Upper lobe of right lung (tissue), 1 donor: ENCODE measurements at regions not wholly inside any gene's neighbourhood (a gene's known extent, or its start where the extent isn't known, plus 50 kb on each side); places are given as distances from the start of the nearest gene placed in this dataset.
A peak's percentile ranks its signal among the peaks of the same experiment; 100 is the strongest.

Experiments used
- ATAC-seq: fragments of 200-7000 bp; cut with Tn5 transposase; one replicate; pipeline ENCODE4 v1.9.1; 2020; ENCODE audit warnings: mild to moderate bottlenecking, moderate library complexity
- DNase-seq: peaks from one replicate; pipeline ENCODE4 v3.0.0-alpha.2; 2020
- H3K27ac ChIP-seq: fragments of 200-600 bp; one replicate; pipeline ENCODE4 v1.8.0; 2022
- H3K27me3 ChIP-seq: fragments of 200-600 bp; one replicate; pipeline ENCODE4 v1.8.0; 2022; ENCODE audit warnings: mild to moderate bottlenecking
- H3K36me3 ChIP-seq: fragments of 200-600 bp; one replicate; pipeline ENCODE4 v1.8.0; 2022
- H3K4me1 ChIP-seq: fragments of 200-600 bp; one replicate; pipeline ENCODE4 v1.8.0; 2022
- H3K4me3 ChIP-seq: fragments of 200-600 bp; one replicate; pipeline ENCODE4 v1.8.0; 2022; ENCODE audit warnings: mild to moderate bottlenecking
- H3K9me3 ChIP-seq: fragments of 200-600 bp; one replicate; pipeline ENCODE4 v1.8.0; 2022
- CTCF ChIP-seq: fragments of 200-600 bp; IDR thresholded peaks from one replicate; pipeline ENCODE4 v1.8.0; 2022; ENCODE audit warnings: antibody characterized with exemption
- intact Hi-C: fragments of 100-400 bp; cut with DNase I; formaldehyde crosslinking; loops from one replicate; pipeline ENCODE4 v1.11.0; 2022
- donor health status: DM: no; HTN: yes; CAD: no; lungs with severe emphysema.

DNA sequence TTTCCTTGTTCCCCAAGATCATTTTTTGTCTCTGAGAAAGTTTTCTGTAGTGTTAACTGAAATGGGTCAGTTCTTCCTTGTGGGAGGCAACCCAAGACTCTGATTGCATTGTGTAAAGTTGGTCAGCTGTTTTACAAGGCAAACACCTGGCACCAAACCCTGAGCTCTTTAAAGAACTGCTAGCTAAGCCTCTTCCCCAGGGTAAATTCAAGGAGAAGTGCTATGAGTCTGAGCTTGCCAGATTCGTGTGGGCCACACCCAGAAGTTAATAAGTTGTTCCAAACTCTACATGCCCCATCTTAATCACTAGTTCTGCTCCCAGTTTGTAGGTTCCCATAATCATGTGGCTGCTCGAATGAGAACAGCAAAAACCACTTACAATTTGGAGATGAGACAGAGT, 214.5 kb downstream of the BTG1 start:
- ATAC-seq: peak; percentile 95
- Histone ChIP-seq H3K36me3 (no peaks in the 10 kb centered on the region), H3K9me3 (no peaks in the 10 kb centered on the region), H3K27me3 (no peaks in the 10 kb centered on the region), H3K4me3 (no peak overlapping the region), H3K4me1 (peaks cover 4% of the 10 kb centered on the region), H3K27ac (no peak overlapping the region)
- no peak for DNase-seq
- intact Hi-C loops: no loop called here
- TF ChIP-seq CTCF: no peak

GRCh38 chr12:91928501-91928900, 217.1 kb downstream of the BTG1 start:
- Histone ChIP-seq H3K4me3 (no peak overlapping the region), H3K27me3 (no peaks in the 10 kb centered on the region), H3K9me3 (no peaks in the 10 kb centered on the region), H3K27ac (no peak overlapping the region), H3K36me3 (no peaks in the 10 kb centered on the region), H3K4me1 (peaks cover 4% of the 10 kb centered on the region)
- intact Hi-C loops: no loop called here
- no peak for DNase-seq
- TF ChIP-seq CTCF: no peak
- ATAC-seq: no peak

- no peak overlapping the region for H3K4me3 ChIP-seq
- intact Hi-C loops: no loop called here
- peaks cover 9% of the 10 kb centered on the region for H3K4me1 ChIP-seq
- TF ChIP-seq CTCF: no peak
- no peaks in the 10 kb centered on the region for H3K36me3 ChIP-seq
- DNase-seq (no peak), ATAC-seq (no peak)
- H3K9me3 ChIP-seq: no peaks in the 10 kb centered on the region
- H3K27ac ChIP-seq: no peak overlapping the region
- H3K27me3 ChIP-seq: no peaks in the 10 kb centered on the region
Measured at GRCh38 chr12:91926848-91927247, 218.8 kb downstream of the BTG1 start.

- ATAC-seq (no peak), DNase-seq (no peak)
- H3K36me3 ChIP-seq: no peaks in the 10 kb centered on the region
- no peak overlapping the region for H3K27ac ChIP-seq
- H3K9me3 ChIP-seq: no peaks in the 10 kb centered on the region
- intact Hi-C loops: no loop called here
- H3K27me3 ChIP-seq: no peaks in the 10 kb centered on the region
- no peak overlapping the region for H3K4me3 ChIP-seq
- no peak for TF ChIP-seq CTCF
- H3K4me1 ChIP-seq: peaks cover 9% of the 10 kb centered on the region
Measured at GRCh38 chr12:91924827-91925226, 220.8 kb downstream of the BTG1 start.

DNA sequence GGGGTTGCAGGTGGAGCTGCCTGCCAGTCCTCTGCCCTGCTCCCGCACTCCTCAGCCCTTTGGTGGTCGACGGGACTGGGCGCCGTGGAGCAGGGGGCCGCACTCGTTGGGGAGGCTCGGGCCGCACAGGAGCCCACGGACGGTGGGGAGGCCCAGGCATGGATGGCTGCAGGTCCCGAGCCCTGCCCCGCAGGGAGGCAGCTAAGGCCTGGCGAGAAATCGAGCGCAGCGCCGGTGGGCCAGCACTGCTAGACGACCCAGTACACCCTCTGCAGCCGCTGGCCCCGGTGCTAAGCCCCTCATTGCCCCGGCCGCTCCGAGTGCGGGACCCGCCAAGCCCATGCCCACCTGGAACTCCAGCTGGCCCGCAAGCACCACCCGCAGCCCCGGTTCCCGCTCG, 221.8 kb downstream of the BTG1 start:
- ATAC-seq (no peak), DNase-seq (no peak)
- TF ChIP-seq CTCF: no peak
- Histone ChIP-seq H3K27me3 (no peaks in the 10 kb centered on the region), H3K4me1 (peaks cover 9% of the 10 kb centered on the region), H3K27ac (no peak overlapping the region), H3K36me3 (no peaks in the 10 kb centered on the region), H3K9me3 (no peaks in the 10 kb centered on the region), H3K4me3 (no peak overlapping the region)
- intact Hi-C loops: no loop called here

DNA sequence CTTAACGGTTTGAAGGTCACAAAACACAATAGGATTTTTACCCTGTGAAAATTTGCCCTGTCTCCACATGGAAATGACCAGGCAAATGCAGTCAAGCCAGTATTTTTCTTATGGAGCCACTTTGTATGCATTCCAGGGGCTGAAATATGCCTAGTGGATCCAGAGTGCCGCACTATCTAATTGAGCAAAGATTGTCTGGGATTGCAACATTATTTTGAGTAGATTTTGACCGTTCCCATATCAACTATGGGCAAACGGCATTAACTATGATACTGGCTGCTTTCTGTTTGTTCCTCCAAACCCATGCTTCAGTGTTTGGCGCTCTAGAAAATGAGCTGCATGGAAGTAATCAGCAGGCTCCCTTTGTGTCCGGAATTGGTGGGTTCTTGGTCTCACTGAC, 223.0 kb downstream of the BTG1 start:
- no peak overlapping the region for H3K27ac ChIP-seq
- peaks cover 9% of the 10 kb centered on the region for H3K4me1 ChIP-seq
- intact Hi-C loops: no loop called here
- H3K36me3 ChIP-seq: no peaks in the 10 kb centered on the region
- ATAC-seq (peak; percentile 77), DNase-seq (no peak)
- H3K4me3 ChIP-seq: no peak overlapping the region
- TF ChIP-seq CTCF: no peak
- no peaks in the 10 kb centered on the region for H3K27me3 ChIP-seq
- H3K9me3 ChIP-seq: no peaks in the 10 kb centered on the region
